GM12878 (cell line): ENCODE measurements at regions not wholly inside any gene's neighbourhood (a gene's known extent, or its start where the extent isn't known, plus 50 kb on each side); places are given as distances from the start of the nearest gene placed in this dataset.

Experiments
- BACH1 ChIP-seq: fragments of 450-650 bp; IDR thresholded peaks from 2 replicates; pipeline ENCODE4 v1.6.1; 2017; ENCODE audit warnings: mild to moderate bottlenecking, borderline replicate concordance
- BCLAF1 ChIP-seq: fragments of 450-650 bp; IDR thresholded peaks from 2 replicates; pipeline ENCODE4 v1.6.1; 2017; ENCODE audit warnings: antibody characterized with exemption, mild to moderate bottlenecking, moderate library complexity
- CBFB ChIP-seq: IDR thresholded peaks from 2 replicates; pipeline ENCODE4 v1.6.1; 2016; ENCODE audit warnings: antibody characterized with exemption, low read depth
- CBX5 ChIP-seq: sonication (generic); IDR thresholded peaks from 2 replicates; pipeline ENCODE4 v1.6.1; 2016; ENCODE audit warnings: low read depth, moderate library complexity, mild to moderate bottlenecking, inconsistent platforms
- CUX1 ChIP-seq: IDR thresholded peaks from 2 replicates; pipeline ENCODE4 v1.6.1; 2012; ENCODE audit warnings: improper control_type of control experiment, low read depth, low read length; ENCODE audit not compliant: insufficient replicate concordance
- DPF2 ChIP-seq: fragments of 450-650 bp; IDR thresholded peaks from 2 replicates; pipeline ENCODE4 v1.6.1; 2017; ENCODE audit warnings: mild to moderate bottlenecking
- EED ChIP-seq: sonication (generic); IDR thresholded peaks from 2 replicates; pipeline ENCODE4 v1.6.1; 2016; ENCODE audit warnings: antibody characterized with exemption, low read depth
- EGR1 ChIP-seq, 2 experiments: IDR thresholded peaks; 1 replicate in 1 of 2; 2 replicates in 1 of 2; pipeline ENCODE4 v1.6.1; 2011 to 2012; ENCODE audit warnings: low read depth in 2 of 2, low read length in 2 of 2, borderline replicate concordance in 1 of 2, mild to moderate bottlenecking in 1 of 2, moderate library complexity in 1 of 2
- ESRRA ChIP-seq: IDR thresholded peaks from 2 replicates; pipeline ENCODE4 v1.6.1; 2012; ENCODE audit warnings: mild to moderate bottlenecking, low read length, improper control_type of control experiment
- JUNB ChIP-seq: IDR thresholded peaks from 2 replicates; pipeline ENCODE4 v1.6.1; 2016; ENCODE audit warnings: antibody characterized with exemption, mild to moderate bottlenecking
- POLR2A ChIP-seq: IDR thresholded peaks from 2 replicates; pipeline ENCODE4 v1.6.1; 2011; ENCODE audit warnings: low read depth, mild to moderate bottlenecking, low read length
- RAD21 ChIP-seq: IDR thresholded peaks from 2 replicates; pipeline ENCODE4 v1.6.1; 2011; ENCODE audit warnings: mild to moderate bottlenecking, low read depth, low read length, moderate library complexity; ENCODE audit not compliant: insufficient read depth
- RBBP5 ChIP-seq: fragments of 200-600 bp; sonication (generic); conservative IDR thresholded peaks from 2 replicates; pipeline ENCODE4 v1.6.1; 2016
- SRF ChIP-seq, 2 experiments: IDR thresholded peaks; 2 replicates each; pipeline ENCODE4 v1.6.1; 2011; ENCODE audit warnings: low read depth in 2 of 2, low read length in 2 of 2, mild to moderate bottlenecking in 1 of 2, moderate library complexity in 1 of 2
- SUZ12 ChIP-seq: fragments of 200-600 bp; sonication (generic); IDR thresholded peaks from one replicate; pipeline ENCODE4 v1.6.1; 2018; ENCODE audit warnings: antibody characterized with exemption, mild to moderate bottlenecking; ENCODE audit not compliant: unreplicated experiment
- TAF1 ChIP-seq: IDR thresholded peaks from 2 replicates; pipeline ENCODE4 v1.6.1; 2011; ENCODE audit warnings: mild to moderate bottlenecking, low read depth, low read length, borderline replicate concordance
- YY1 ChIP-seq: IDR thresholded peaks from 2 replicates; pipeline ENCODE4 v1.6.1; 2011; ENCODE audit warnings: low read depth, mild to moderate bottlenecking, low read length
- TF ChIP-seq, protein P1 (sequence below): fragments of 450-650 bp; IDR thresholded peaks from 2 replicates; pipeline ENCODE4 v1.6.1; 2017; ENCODE audit warnings: mild to moderate bottlenecking
- TF ChIP-seq, protein P2 (sequence below): fragments of 150-350 bp; IDR thresholded peaks from 2 replicates; pipeline ENCODE4 v1.6.1; 2016; ENCODE audit warnings: low read depth, low read length

DNA sequence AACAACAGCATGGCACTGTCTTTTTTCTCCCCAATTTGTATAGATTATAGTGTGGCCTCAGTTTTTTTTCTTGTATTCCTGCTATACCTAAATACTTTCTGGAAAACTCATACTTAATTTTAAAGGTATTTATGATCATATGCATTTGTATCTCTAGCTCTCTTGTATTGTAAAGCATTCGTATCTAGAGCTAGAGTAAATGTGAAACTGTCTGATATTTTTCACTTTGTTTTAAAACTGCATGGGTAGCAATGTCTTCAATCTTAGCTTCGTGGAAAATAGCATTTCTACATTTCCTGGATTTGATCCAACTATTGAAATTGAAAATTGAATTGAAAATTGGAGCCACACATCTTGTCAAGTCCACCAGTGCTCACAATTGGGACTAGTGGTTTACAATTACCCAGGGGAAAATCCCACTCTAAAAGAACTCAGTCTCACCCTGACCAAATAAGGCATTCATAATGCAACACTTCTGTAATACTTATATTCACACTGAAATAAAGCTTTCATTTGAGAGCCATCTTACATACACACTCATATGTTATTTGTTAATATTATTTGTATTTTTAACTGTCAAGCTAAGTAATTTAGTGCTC lies 51.3 kb upstream of the KLF6 start (continued):
- TF ChIP-seq, protein P1, sequence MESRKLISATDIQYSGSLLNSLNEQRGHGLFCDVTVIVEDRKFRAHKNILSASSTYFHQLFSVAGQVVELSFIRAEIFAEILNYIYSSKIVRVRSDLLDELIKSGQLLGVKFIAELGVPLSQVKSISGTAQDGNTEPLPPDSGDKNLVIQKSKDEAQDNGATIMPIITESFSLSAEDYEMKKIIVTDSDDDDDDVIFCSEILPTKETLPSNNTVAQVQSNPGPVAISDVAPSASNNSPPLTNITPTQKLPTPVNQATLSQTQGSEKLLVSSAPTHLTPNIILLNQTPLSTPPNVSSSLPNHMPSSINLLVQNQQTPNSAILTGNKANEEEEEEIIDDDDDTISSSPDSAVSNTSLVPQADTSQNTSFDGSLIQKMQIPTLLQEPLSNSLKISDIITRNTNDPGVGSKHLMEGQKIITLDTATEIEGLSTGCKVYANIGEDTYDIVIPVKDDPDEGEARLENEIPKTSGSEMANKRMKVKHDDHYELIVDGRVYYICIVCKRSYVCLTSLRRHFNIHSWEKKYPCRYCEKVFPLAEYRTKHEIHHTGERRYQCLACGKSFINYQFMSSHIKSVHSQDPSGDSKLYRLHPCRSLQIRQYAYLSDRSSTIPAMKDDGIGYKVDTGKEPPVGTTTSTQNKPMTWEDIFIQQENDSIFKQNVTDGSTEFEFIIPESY, result no peak
- TF ChIP-seq EGR1 (IDR thresholded peaks at IDR 0.05; ENCODE audit: borderline replicate concordance in 1 of 2, low read depth in 2 of 2, low read length in 2 of 2) (no peak), RAD21 (no peak), SRF (IDR thresholded peaks at IDR 0.05; ENCODE audit: low read depth in 2 of 2, low read length in 2 of 2) (peak; percentile 66 to 94), BACH1 (no peak), EED (no peak), CBX5 (no peak), YY1 (no peak), JUNB (no peak; the same call in 1 of the 2 replicates), ESRRA (no peak), DPF2 (no peak), TAF1 (no peak), SUZ12 (no peak), CUX1 (no peak), BCLAF1 (no peak), RBBP5 (no peak), POLR2A (no peak), CBFB (no peak)
- TF ChIP-seq, protein P2, sequence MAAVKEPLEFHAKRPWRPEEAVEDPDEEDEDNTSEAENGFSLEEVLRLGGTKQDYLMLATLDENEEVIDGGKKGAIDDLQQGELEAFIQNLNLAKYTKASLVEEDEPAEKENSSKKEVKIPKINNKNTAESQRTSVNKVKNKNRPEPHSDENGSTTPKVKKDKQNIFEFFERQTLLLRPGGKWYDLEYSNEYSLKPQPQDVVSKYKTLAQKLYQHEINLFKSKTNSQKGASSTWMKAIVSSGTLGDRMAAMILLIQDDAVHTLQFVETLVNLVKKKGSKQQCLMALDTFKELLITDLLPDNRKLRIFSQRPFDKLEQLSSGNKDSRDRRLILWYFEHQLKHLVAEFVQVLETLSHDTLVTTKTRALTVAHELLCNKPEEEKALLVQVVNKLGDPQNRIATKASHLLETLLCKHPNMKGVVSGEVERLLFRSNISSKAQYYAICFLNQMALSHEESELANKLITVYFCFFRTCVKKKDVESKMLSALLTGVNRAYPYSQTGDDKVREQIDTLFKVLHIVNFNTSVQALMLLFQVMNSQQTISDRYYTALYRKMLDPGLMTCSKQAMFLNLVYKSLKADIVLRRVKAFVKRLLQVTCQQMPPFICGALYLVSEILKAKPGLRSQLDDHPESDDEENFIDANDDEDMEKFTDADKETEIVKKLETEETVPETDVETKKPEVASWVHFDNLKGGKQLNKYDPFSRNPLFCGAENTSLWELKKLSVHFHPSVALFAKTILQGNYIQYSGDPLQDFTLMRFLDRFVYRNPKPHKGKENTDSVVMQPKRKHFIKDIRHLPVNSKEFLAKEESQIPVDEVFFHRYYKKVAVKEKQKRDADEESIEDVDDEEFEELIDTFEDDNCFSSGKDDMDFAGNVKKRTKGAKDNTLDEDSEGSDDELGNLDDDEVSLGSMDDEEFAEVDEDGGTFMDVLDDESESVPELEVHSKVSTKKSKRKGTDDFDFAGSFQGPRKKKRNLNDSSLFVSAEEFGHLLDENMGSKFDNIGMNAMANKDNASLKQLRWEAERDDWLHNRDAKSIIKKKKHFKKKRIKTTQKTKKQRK, result no peak
